ENCODE measurements at regions not wholly inside any gene's neighbourhood (a gene's known extent, or its start where the extent isn't known, plus 50 kb on each side); places are given as distances from the start of the nearest gene placed in this dataset.

- TF ChIP-seq CTCF (conservative IDR thresholded peaks at IDR 0.05; ENCODE audit: low read length) (no peak), EZH2phosphoT487 (IDR thresholded peaks at IDR 0.05; ENCODE audit: borderline replicate concordance) (no peak)
Measured at GRCh38 chr10:6729861-6730344, 149.8 kb upstream of the PRKCQ start.

Measured in Loucy (cell line).